ENCODE measurements at regions not wholly inside any gene's neighbourhood (a gene's known extent, or its start where the extent isn't known, plus 50 kb on each side); places are given as distances from the start of the nearest gene placed in this dataset.

DNA sequence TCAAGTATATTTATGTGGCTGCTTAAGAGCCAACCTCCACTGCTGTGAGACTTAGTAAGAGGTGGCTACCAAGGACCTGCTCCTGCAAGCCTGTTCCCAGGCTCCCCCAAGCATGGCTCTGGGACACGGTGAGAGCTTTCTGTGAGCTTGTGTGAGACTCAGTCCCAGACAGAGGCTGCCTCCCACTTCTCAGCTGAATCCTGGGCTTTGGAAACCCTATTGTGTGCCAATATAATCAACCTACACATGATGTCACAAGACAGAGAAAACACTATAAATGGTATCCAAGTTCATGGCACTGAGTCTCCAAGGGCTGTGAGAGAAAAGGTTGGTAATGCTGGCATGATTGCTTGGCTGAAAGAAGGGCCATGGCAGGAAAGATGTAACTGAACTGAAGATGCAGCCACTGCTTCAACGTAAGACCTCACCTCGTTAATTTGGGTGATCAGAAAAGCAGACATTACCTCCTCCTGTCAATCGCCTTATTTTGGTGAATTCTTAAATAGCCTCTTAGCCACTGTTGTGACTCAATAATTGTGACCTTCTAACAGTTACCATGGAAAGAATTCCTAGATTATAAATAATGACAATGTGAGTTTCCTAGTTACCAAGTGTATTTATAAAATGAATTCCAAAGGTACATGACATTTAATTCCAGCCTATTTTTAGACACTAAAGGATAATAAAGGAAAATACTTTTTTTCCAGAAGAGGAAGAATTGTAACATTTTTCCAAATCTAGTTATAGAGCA, 332.0 kb downstream of the IRS2 start:
- no peak overlapping the region for H3K27ac ChIP-seq
- H3K4me1 ChIP-seq = no peaks in the 10 kb centered on the region
- peaks cover 0 to 5% (median 0%) of the 10 kb centered on the region in 7 donors for H3K27me3 ChIP-seq (replicated peaks in 1 of 7)
- intact Hi-C loops (cut with DNase I; ENCODE audit: low total_unique reads) = no loop called here
- no peaks in the 10 kb centered on the region for H3K9me3 ChIP-seq
- whole genome bisulfite sequencing, 5 donors = 80 to 94% (median 83%) methylated on average over 4 of the region's 4 CpGs
- no peaks in the 10 kb centered on the region for H3K36me3 ChIP-seq
- H3K4me3 ChIP-seq = no peak overlapping the region
- DNase-seq = no peak
- TF ChIP-seq POLR2A (IDR thresholded peaks at IDR 0.05) = no peak
- TF ChIP-seq POLR2AphosphoS5 (IDR thresholded peaks at IDR 0.05) = no peak
- TF ChIP-seq, protein P1, sequence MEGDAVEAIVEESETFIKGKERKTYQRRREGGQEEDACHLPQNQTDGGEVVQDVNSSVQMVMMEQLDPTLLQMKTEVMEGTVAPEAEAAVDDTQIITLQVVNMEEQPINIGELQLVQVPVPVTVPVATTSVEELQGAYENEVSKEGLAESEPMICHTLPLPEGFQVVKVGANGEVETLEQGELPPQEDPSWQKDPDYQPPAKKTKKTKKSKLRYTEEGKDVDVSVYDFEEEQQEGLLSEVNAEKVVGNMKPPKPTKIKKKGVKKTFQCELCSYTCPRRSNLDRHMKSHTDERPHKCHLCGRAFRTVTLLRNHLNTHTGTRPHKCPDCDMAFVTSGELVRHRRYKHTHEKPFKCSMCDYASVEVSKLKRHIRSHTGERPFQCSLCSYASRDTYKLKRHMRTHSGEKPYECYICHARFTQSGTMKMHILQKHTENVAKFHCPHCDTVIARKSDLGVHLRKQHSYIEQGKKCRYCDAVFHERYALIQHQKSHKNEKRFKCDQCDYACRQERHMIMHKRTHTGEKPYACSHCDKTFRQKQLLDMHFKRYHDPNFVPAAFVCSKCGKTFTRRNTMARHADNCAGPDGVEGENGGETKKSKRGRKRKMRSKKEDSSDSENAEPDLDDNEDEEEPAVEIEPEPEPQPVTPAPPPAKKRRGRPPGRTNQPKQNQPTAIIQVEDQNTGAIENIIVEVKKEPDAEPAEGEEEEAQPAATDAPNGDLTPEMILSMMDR (IDR thresholded peaks at IDR 0.05 in 8 of 11, conservative IDR thresholded peaks at IDR 0.05 in 3 of 11) = no peak

DNA sequence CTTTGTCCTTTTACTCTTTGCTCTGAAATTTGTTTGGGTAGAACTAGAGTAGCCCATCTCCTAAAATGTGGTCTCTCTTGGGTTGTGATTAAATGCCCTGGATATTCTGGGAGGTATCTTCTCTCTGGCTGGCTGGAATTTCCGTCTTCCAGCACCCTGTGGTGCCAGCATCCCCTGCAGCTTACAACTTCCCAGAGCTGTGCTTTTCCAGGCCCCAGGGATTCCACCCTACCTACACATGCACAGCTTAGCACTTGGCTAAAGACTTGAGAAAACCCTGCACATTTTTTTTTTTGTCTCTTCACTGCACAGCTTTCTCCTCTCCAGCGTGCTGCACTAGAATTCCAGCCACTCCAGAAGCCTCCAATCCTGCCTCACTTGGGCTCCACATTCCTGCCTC, 334.7 kb downstream of the IRS2 start:
- Histone ChIP-seq H3K27ac (no peak overlapping the region), H3K9me3 (no peaks in the 10 kb centered on the region), H3K4me3 (no peak overlapping the region), H3K36me3 (no peaks in the 10 kb centered on the region), H3K4me1 (no peaks in the 10 kb centered on the region), H3K27me3 (replicated peaks in 1 of 7) (peaks cover 0 to 5% (median 0%) of the 10 kb centered on the region in 7 donors)
- intact Hi-C loops (cut with DNase I; ENCODE audit: low total_unique reads) = no loop called here
- WGBS, 5 donors = 53 to 84% (median 63%) methylated on average over 2 of the region's 2 CpGs
- TF ChIP-seq, protein P1 (IDR thresholded peaks at IDR 0.05 in 8 of 11, conservative IDR thresholded peaks at IDR 0.05 in 3 of 11) = no peak
- no peak for TF ChIP-seq POLR2A (IDR thresholded peaks at IDR 0.05)
- TF ChIP-seq POLR2AphosphoS5 (IDR thresholded peaks at IDR 0.05) = no peak
- DNase-seq = no peak

DNA sequence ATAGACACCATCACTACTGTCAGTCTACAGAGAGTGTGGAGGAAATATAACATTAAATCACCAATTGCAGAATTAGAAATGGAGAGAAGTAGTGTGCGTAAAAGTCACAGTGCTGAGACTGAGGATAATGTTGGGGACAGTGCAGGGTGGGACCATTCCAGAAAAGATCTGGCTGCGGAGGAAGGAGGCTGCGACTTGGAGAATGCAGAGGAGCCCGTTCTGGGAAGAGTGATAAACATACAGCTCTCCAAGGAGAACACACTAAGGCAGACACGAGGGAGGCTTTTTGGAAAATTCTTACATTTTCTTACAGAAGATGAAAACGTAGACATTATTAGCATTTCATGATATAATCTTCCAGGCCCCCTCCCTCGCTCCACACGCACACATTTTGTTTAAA, 337.8 kb downstream of the IRS2 start:
- no peak overlapping the region for H3K4me3 ChIP-seq
- intact Hi-C loops (cut with DNase I; ENCODE audit: low total_unique reads) = no loop called here
- no peak overlapping the region for H3K27ac ChIP-seq
- TF ChIP-seq, protein P1 (IDR thresholded peaks at IDR 0.05 in 8 of 11, conservative IDR thresholded peaks at IDR 0.05 in 3 of 11) = no peak
- TF ChIP-seq POLR2A (IDR thresholded peaks at IDR 0.05) = no peak
- no peak for TF ChIP-seq POLR2AphosphoS5 (IDR thresholded peaks at IDR 0.05)
- H3K4me1 ChIP-seq = no peaks in the 10 kb centered on the region
- WGBS, 5 donors = 86 to 91% (median 89%) methylated on average over 8 of the region's 8 CpGs
- DNase-seq = no peak
- H3K27me3 ChIP-seq (replicated peaks in 1 of 7) = peaks cover 0 to 5% (median 0%) of the 10 kb centered on the region in 7 donors
- H3K36me3 ChIP-seq = no peaks in the 10 kb centered on the region
- H3K9me3 ChIP-seq = peaks cover 0 to 8% (median 0%) of the 10 kb centered on the region in 8 donors

DNA sequence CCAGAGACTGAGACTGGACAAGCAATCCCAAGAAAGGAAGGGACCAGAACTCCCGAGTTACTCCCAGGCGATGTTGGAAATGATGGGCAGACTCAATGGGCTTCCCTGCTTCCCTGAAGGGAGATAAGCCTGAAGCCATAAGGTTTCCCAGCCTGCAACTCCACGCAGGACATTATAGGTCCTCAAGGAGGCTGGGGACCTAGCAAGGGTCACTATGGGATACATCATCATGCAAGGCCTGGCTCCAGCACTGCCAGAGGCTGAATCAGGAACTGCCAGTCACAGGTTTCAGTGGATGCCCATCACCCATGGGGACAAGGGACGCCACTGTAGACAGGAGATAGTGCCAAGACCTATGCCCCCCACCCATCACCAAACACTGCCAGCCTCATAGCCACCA, 338.7 kb downstream of the IRS2 start:
- H3K27me3 ChIP-seq (replicated peaks in 1 of 7) = peaks cover 0 to 5% (median 0%) of the 10 kb centered on the region in 7 donors
- no peak for DNase-seq
- no peaks in the 10 kb centered on the region for H3K36me3 ChIP-seq
- H3K4me3 ChIP-seq = no peak overlapping the region
- intact Hi-C loops (cut with DNase I; ENCODE audit: low total_unique reads) = no loop called here
- TF ChIP-seq POLR2AphosphoS5 (IDR thresholded peaks at IDR 0.05) = no peak
- no peak for TF ChIP-seq POLR2A (IDR thresholded peaks at IDR 0.05)
- TF ChIP-seq, protein P1 (IDR thresholded peaks at IDR 0.05 in 8 of 11, conservative IDR thresholded peaks at IDR 0.05 in 3 of 11) = no peak
- no peaks in the 10 kb centered on the region for H3K4me1 ChIP-seq
- no peak overlapping the region for H3K27ac ChIP-seq
- WGBS, 5 donors = 81 to 86% (median 84%) methylated on average over 4 of the region's 4 CpGs
- peaks cover 0 to 11% (median under 1%) of the 10 kb centered on the region in 8 donors for H3K9me3 ChIP-seq

All from spleen (tissue), 11 donors.